ENCODE measurements at regions not wholly inside any gene's neighbourhood (a gene's known extent, or its start where the extent isn't known, plus 50 kb on each side); places are given as distances from the start of the nearest gene placed in this dataset.
"Not testable (repeated sequence)": the region's sequence is repeated elsewhere in the genome, so short reads cannot be mapped to it uniquely, and the experiment has no call there.

GRCh38 chr5:66443462-66444130 is 152.6 kb upstream of the MAST4 start:
- no peak overlapping the region for H3K4me3 ChIP-seq (replicated peaks; ENCODE audit: low read depth, low read length)
- no peak for DNase-seq (ENCODE audit: extremely low read depth, insufficient read length)
- H3K27me3 ChIP-seq (replicated peaks; ENCODE audit: control insufficient read depth, insufficient read depth, low read length): no peaks in the 10 kb centered on the region
- H3K36me3 ChIP-seq (ENCODE audit: control insufficient read depth, insufficient read depth, low read length): no peaks in the 10 kb centered on the region
- no peak for TF ChIP-seq CTCF (IDR thresholded peaks at IDR 0.05; ENCODE audit: insufficient read depth, low read length, poor library complexity, severe bottlenecking)

- not testable (repeated sequence) for H3K36me3 ChIP-seq (ENCODE audit: control insufficient read depth, insufficient read depth, low read length); H3K4me3 ChIP-seq (replicated peaks; ENCODE audit: low read depth, low read length); H3K27me3 ChIP-seq (replicated peaks; ENCODE audit: control insufficient read depth, insufficient read depth, low read length)
Observed at GRCh38 chr5:66448070-66448469, 148.1 kb upstream of the MAST4 start.

GRCh38 chr5:66450237-66450636 is 146.0 kb upstream of the MAST4 start:
- DNase-seq (ENCODE audit: extremely low read depth, insufficient read length): no peak
- no peaks in the 10 kb centered on the region for H3K27me3 ChIP-seq (replicated peaks; ENCODE audit: control insufficient read depth, insufficient read depth, low read length)
- no peaks in the 10 kb centered on the region for H3K36me3 ChIP-seq (ENCODE audit: control insufficient read depth, insufficient read depth, low read length)
- no peak overlapping the region for H3K4me3 ChIP-seq (replicated peaks; ENCODE audit: low read depth, low read length)
- TF ChIP-seq CTCF (IDR thresholded peaks at IDR 0.05; ENCODE audit: insufficient read depth, low read length, poor library complexity, severe bottlenecking): no peak

More at GRCh38 chr5:66448070-66448469, 148.1 kb upstream of the MAST4 start:
- DNase-seq (ENCODE audit: extremely low read depth, insufficient read length): not testable (repeated sequence)

GRCh38 chr5:66450988-66451387 is 145.2 kb upstream of the MAST4 start:
- H3K27me3 ChIP-seq (replicated peaks; ENCODE audit: control insufficient read depth, insufficient read depth, low read length): no peaks in the 10 kb centered on the region
- H3K4me3 ChIP-seq (replicated peaks; ENCODE audit: low read depth, low read length): no peak overlapping the region
- DNase-seq (ENCODE audit: extremely low read depth, insufficient read length): no peak
- TF ChIP-seq CTCF (IDR thresholded peaks at IDR 0.05; ENCODE audit: insufficient read depth, low read length, poor library complexity, severe bottlenecking): no peak
- H3K36me3 ChIP-seq (ENCODE audit: control insufficient read depth, insufficient read depth, low read length): no peaks in the 10 kb centered on the region

- no peak for DNase-seq (ENCODE audit: extremely low read depth, insufficient read length)
- no peaks in the 10 kb centered on the region for H3K36me3 ChIP-seq (ENCODE audit: control insufficient read depth, insufficient read depth, low read length)
- TF ChIP-seq CTCF (IDR thresholded peaks at IDR 0.05; ENCODE audit: insufficient read depth, low read length, poor library complexity, severe bottlenecking): no peak
- H3K27me3 ChIP-seq (replicated peaks; ENCODE audit: control insufficient read depth, insufficient read depth, low read length): no peaks in the 10 kb centered on the region
- no peak overlapping the region for H3K4me3 ChIP-seq (replicated peaks; ENCODE audit: low read depth, low read length)
Observed at GRCh38 chr5:66452109-66452508, 144.1 kb upstream of the MAST4 start.

- Histone ChIP-seq H3K4me3 (replicated peaks; ENCODE audit: low read depth, low read length) (no peak overlapping the region), H3K27me3 (replicated peaks; ENCODE audit: control insufficient read depth, insufficient read depth, low read length) (no peaks in the 10 kb centered on the region), H3K36me3 (ENCODE audit: control insufficient read depth, insufficient read depth, low read length) (no peaks in the 10 kb centered on the region)
- TF ChIP-seq CTCF (IDR thresholded peaks at IDR 0.05; ENCODE audit: insufficient read depth, low read length, poor library complexity, severe bottlenecking): no peak
- no peak for DNase-seq (ENCODE audit: extremely low read depth, insufficient read length)
Observed at GRCh38 chr5:66454186-66455078, 141.8 kb upstream of the MAST4 start.

Data from GM06990 (cell line).